Panc1 (cell line): ENCODE measurements at regions not wholly inside any gene's neighbourhood (a gene's known extent, or its start where the extent isn't known, plus 50 kb on each side); places are given as distances from the start of the nearest gene placed in this dataset.

Experiments used
- ATAC-seq: fragments of 200-7000 bp; cut with Tn5 transposase; 2 replicates; pipeline ENCODE4 v1.9.1; 2020; ENCODE audit warnings: mild to moderate bottlenecking, moderate library complexity
- BruUV-seq: library from RNA; stranded (reverse); fragments of 400-500 nt; replicated peaks from 2 replicates; lab custom pipeline; 2021; lab: Mats Ljungman, UMichigan
- CTCF ChIA-PET: fragments of 300-600 bp; sonication (Branson Sonifier 250); formaldehyde crosslinking; loops from one replicate; lab custom pipeline; 2022; ENCODE audit warnings: antibody characterized with exemption; lab: Charles Lee
- POLR2A ChIA-PET: fragments of 300-600 bp; sonication (Branson Sonifier 250); formaldehyde crosslinking; loops from one replicate; lab custom pipeline; 2022; ENCODE audit warnings: antibody characterized with exemption; lab: Charles Lee
- DNase-seq: peaks from one replicate; pipeline ENCODE4 v3.0.0-alpha.2; 2010; ENCODE audit warnings: low read depth, low spot score
- H3K27ac ChIP-seq: 2 replicates; pipeline ENCODE4 v1.5.1; 2011; ENCODE audit warnings: mild to moderate bottlenecking, low read length, inconsistent platforms
- H3K27me3 ChIP-seq: fragments of 200-500 bp; sonication (Bioruptor generic); 2 replicates; pipeline ENCODE4 v1.6.0; 2014; ENCODE audit warnings: low read length, inconsistent platforms; ENCODE audit not compliant: control insufficient read depth, insufficient read depth
- H3K36me3 ChIP-seq: fragments of 200-500 bp; sonication (Bioruptor generic); 2 replicates; pipeline ENCODE4 v1.5.1; 2014; ENCODE audit warnings: inconsistent platforms, mild to moderate bottlenecking, low read length, moderate library complexity; ENCODE audit not compliant: control insufficient read depth, insufficient read depth
- H3K4me1 ChIP-seq: 2 replicates; pipeline ENCODE4 v1.5.1; 2011; ENCODE audit warnings: inconsistent platforms, mild to moderate bottlenecking, low read length, moderate library complexity; ENCODE audit not compliant: control insufficient read depth, insufficient read depth
- H3K4me3 ChIP-seq, 2 experiments: 2 replicates each; pipeline ENCODE4 v1.5.1; 2011 to 2012; ENCODE audit warnings: low read depth in 2 of 2, low read length in 2 of 2, mild to moderate bottlenecking in 2 of 2, inconsistent platforms in 1 of 2, moderate library complexity in 1 of 2
- H3K9me3 ChIP-seq: fragments of 200-500 bp; sonication (Bioruptor generic); 2 replicates; pipeline ENCODE4 v1.5.1; 2014; ENCODE audit warnings: low read depth, mild to moderate bottlenecking, inconsistent platforms, low read length, moderate library complexity; ENCODE audit not compliant: control insufficient read depth, insufficient read depth
- CTCF ChIP-seq: fragments of 450-650 bp; IDR thresholded peaks from 2 replicates; pipeline ENCODE4 v1.5.1; 2017; ENCODE audit warnings: mild to moderate bottlenecking
- POLR2AphosphoS5 ChIP-seq: IDR thresholded peaks from 2 replicates; pipeline ENCODE4 v1.6.1; 2012; ENCODE audit warnings: mild to moderate bottlenecking, low read depth, low read length, moderate library complexity
- REST ChIP-seq, 2 experiments: IDR thresholded peaks; 2 replicates each; pipeline ENCODE4 v1.6.1; 2011 to 2012; ENCODE audit warnings: low read depth in 2 of 2, control low read depth in 1 of 2, low read length in 1 of 2, mild to moderate bottlenecking in 1 of 2, moderate library complexity in 1 of 2; ENCODE audit not compliant: insufficient read depth in 1 of 2
- SIN3A ChIP-seq: IDR thresholded peaks from 2 replicates; pipeline ENCODE4 v1.6.1; 2012; ENCODE audit warnings: low read depth, mild to moderate bottlenecking, low read length, moderate library complexity, borderline replicate concordance; ENCODE audit not compliant: insufficient read depth
- TCF7L2 ChIP-seq: IDR thresholded peaks from 2 replicates; pipeline ENCODE4 v1.6.1; 2011; ENCODE audit warnings: mild to moderate bottlenecking, low read depth, low read length, inconsistent platforms
- in situ Hi-C: cut with HindIII; loops from 2 replicates; pipeline ENCODE4 v1.10.0; 2016; ENCODE audit warnings: low sequenced_read_pairs, low pct_unique_long_range_greater_than_20kb
- intact Hi-C: fragments of 100-400 bp; cut with micrococcal nuclease; formaldehyde crosslinking; loops from one replicate; pipeline ENCODE4 v1.10.0; 2022; ENCODE audit not compliant: unreplicated experiment

DNA sequence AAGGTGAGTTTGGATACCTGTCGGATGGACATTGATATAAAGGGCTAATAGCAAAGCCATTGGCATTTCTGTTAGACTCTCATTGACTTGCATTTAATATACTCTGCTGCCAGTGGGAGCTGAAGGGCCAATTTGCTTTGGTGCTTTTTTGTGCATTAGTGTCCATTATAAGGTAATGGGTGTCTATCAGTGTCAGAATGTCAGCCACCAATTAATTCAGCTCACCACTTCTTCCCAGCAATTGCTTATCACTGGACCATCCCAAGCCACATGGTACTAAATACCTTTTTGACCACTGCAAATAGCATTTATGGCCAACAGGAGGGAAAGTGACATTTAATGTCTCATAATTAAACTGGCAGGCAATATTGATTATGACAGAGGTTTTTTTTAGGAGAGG lies 317.8 kb downstream of the TEX29 start:
- ChIA-PET POLR2A (no interaction called here), CTCF (no interaction called here)
- intact Hi-C loops = no loop called here
- in situ Hi-C loops = no loop called here
- Histone ChIP-seq H3K4me1 (no peaks in the 10 kb centered on the region), H3K27me3 (no peaks in the 10 kb centered on the region), H3K9me3 (no peaks in the 10 kb centered on the region), H3K4me3 (no peak overlapping the region), H3K36me3 (no peaks in the 10 kb centered on the region), H3K27ac (no peak overlapping the region)
- no peak for DNase-seq
- BruUV-seq = no TSS peak
- TF ChIP-seq SIN3A (no peak), REST (IDR thresholded peaks at IDR 0.05; ENCODE audit: insufficient read depth in 1 of 2, low read depth in 2 of 2, low read length in 1 of 2) (no peak), POLR2AphosphoS5 (no peak), CTCF (no peak), TCF7L2 (no peak)
- ATAC-seq = no peak

GRCh38 chr13:111639196-111639705 lies 318.8 kb downstream of the TEX29 start:
- ATAC-seq (no peak), DNase-seq (no peak)
- H3K4me3 ChIP-seq = no peak overlapping the region
- no TSS peak for BruUV-seq
- H3K36me3 ChIP-seq = no peaks in the 10 kb centered on the region
- intact Hi-C loops (no loop called here), in situ Hi-C loops (no loop called here)
- H3K9me3 ChIP-seq = no peaks in the 10 kb centered on the region
- ChIA-PET POLR2A (no interaction called here), CTCF (no interaction called here)
- no peak overlapping the region for H3K27ac ChIP-seq
- no peak for TF ChIP-seq SIN3A
- TF ChIP-seq TCF7L2 = no peak
- no peak for TF ChIP-seq POLR2AphosphoS5
- no peak for TF ChIP-seq CTCF
- no peak for TF ChIP-seq REST (IDR thresholded peaks at IDR 0.05; ENCODE audit: insufficient read depth in 1 of 2, low read depth in 2 of 2, low read length in 1 of 2)
- no peaks in the 10 kb centered on the region for H3K27me3 ChIP-seq
- no peaks in the 10 kb centered on the region for H3K4me1 ChIP-seq
